SK-N-SH treated with all-trans-retinoic acid at 6 μM for 48 hours (cell line): ENCODE measurements at regions not wholly inside any gene's neighbourhood (a gene's known extent, or its start where the extent isn't known, plus 50 kb on each side); places are given as distances from the start of the nearest gene placed in this dataset.

Experiments used
- ATAC-seq: fragments of 200-7000 bp; cut with Tn5 transposase; 3 replicates; pipeline ENCODE4 v1.9.1; 2020; ENCODE audit warnings: mild to moderate bottlenecking, moderate library complexity
- ARNTL ChIP-seq: fragments of 450-650 bp; formaldehyde crosslinking; IDR thresholded peaks from 2 replicates; pipeline ENCODE4 v1.5.0; 2020; ENCODE audit warnings: low read depth, mild to moderate bottlenecking, moderate library complexity, borderline replicate concordance
- BACH2 ChIP-seq: fragments of 250-450 bp; sonication (Bioruptor Pico); IDR thresholded peaks from 2 replicates; pipeline ENCODE4 v1.9.0; 2021; ENCODE audit warnings: mild to moderate bottlenecking, borderline replicate concordance
- CSDC2 ChIP-seq: fragments of 250-450 bp; sonication (Bioruptor Pico); IDR thresholded peaks from 2 replicates; pipeline ENCODE4 v1.5.0; 2020; ENCODE audit warnings: mild to moderate bottlenecking, moderate library complexity
- ESRRG ChIP-seq: fragments of 250-450 bp; sonication (Bioruptor Pico); IDR thresholded peaks from 2 replicates; pipeline ENCODE4 v1.6.1; 2021; ENCODE audit warnings: mild to moderate bottlenecking
- GLIS3 ChIP-seq: fragments of 250-450 bp; sonication (Bioruptor Pico); IDR thresholded peaks from 2 replicates; pipeline ENCODE4 v1.5.0; 2020; ENCODE audit warnings: mild to moderate bottlenecking, moderate library complexity
- ISL1 ChIP-seq: fragments of 250-450 bp; sonication (Bioruptor Pico); IDR thresholded peaks from 2 replicates; pipeline ENCODE4 v2.1.2; 2022; ENCODE audit warnings: mild to moderate bottlenecking, moderate library complexity
- OSR1 ChIP-seq: fragments of 250-450 bp; sonication (Bioruptor Pico); IDR thresholded peaks from 2 replicates; pipeline ENCODE4 v1.8.0; 2022; ENCODE audit warnings: moderate library complexity, mild to moderate bottlenecking, inconsistent platforms
- PPARA ChIP-seq: fragments of 250-450 bp; sonication (Bioruptor Pico); IDR thresholded peaks from 2 replicates; pipeline ENCODE4 v1.5.0; 2020; ENCODE audit warnings: mild to moderate bottlenecking, borderline replicate concordance
- RARB ChIP-seq: fragments of 250-450 bp; sonication (Bioruptor Pico); IDR thresholded peaks from 2 replicates; pipeline ENCODE4 v1.8.0; 2021; ENCODE audit warnings: mild to moderate bottlenecking, moderate library complexity
- SNAI2 ChIP-seq: fragments of 250-450 bp; sonication (Bioruptor Pico); IDR thresholded peaks from 2 replicates; pipeline ENCODE4 v1.5.0; 2020; ENCODE audit warnings: mild to moderate bottlenecking, moderate library complexity
- TCF4 ChIP-seq: fragments of 250-450 bp; sonication (Bioruptor Pico); IDR thresholded peaks from 2 replicates; pipeline ENCODE4 v1.8.0; 2021; ENCODE audit warnings: mild to moderate bottlenecking, moderate library complexity, borderline replicate concordance
- TOX ChIP-seq: fragments of 250-450 bp; sonication (Bioruptor Pico); IDR thresholded peaks from 2 replicates; pipeline ENCODE4 v1.8.0; 2021; ENCODE audit warnings: mild to moderate bottlenecking, moderate library complexity, borderline replicate concordance
- ZC3H10 ChIP-seq: fragments of 250-450 bp; sonication (Bioruptor Pico); IDR thresholded peaks from 2 replicates; pipeline ENCODE4 v1.5.1; 2021; ENCODE audit warnings: mild to moderate bottlenecking, moderate library complexity
- ZFP3 ChIP-seq: fragments of 250-450 bp; sonication (Bioruptor Pico); IDR thresholded peaks from 2 replicates; pipeline ENCODE4 v1.5.0; 2020; ENCODE audit warnings: mild to moderate bottlenecking, moderate library complexity
- ZFP30 ChIP-seq: fragments of 450-650 bp; formaldehyde crosslinking; IDR thresholded peaks from 2 replicates; pipeline ENCODE4 v1.5.0; 2022; ENCODE audit warnings: mild to moderate bottlenecking, moderate library complexity
- ZNF565 ChIP-seq: fragments of 450-650 bp; formaldehyde crosslinking; conservative IDR thresholded peaks from 2 replicates; pipeline ENCODE4 v1.5.0; 2020; ENCODE audit warnings: low read depth, mild to moderate bottlenecking, moderate library complexity
- ZNF70 ChIP-seq: fragments of 450-650 bp; formaldehyde crosslinking; IDR thresholded peaks from 2 replicates; pipeline ENCODE4 v1.5.0; 2020; ENCODE audit warnings: mild to moderate bottlenecking, moderate library complexity
- ZNF8 ChIP-seq: fragments of 450-650 bp; formaldehyde crosslinking; IDR thresholded peaks from 2 replicates; pipeline ENCODE4 v1.5.0; 2020; ENCODE audit warnings: mild to moderate bottlenecking, moderate library complexity
- TF ChIP-seq, protein P1 (sequence below): fragments of 250-450 bp; sonication (Bioruptor Pico); IDR thresholded peaks from 2 replicates; pipeline ENCODE4 v1.8.0; 2020; ENCODE audit warnings: mild to moderate bottlenecking, moderate library complexity, borderline replicate concordance
- TF ChIP-seq, protein P2 (sequence below): fragments of 250-450 bp; sonication (Bioruptor Pico); IDR thresholded peaks from 2 replicates; pipeline ENCODE4 v1.5.1; 2020; ENCODE audit warnings: low read depth, mild to moderate bottlenecking, moderate library complexity
- TF ChIP-seq, protein P3 (sequence below): fragments of 250-450 bp; sonication (Bioruptor Pico); IDR thresholded peaks from 2 replicates; pipeline ENCODE4 v1.5.1; 2021; ENCODE audit warnings: mild to moderate bottlenecking, moderate library complexity

DNA sequence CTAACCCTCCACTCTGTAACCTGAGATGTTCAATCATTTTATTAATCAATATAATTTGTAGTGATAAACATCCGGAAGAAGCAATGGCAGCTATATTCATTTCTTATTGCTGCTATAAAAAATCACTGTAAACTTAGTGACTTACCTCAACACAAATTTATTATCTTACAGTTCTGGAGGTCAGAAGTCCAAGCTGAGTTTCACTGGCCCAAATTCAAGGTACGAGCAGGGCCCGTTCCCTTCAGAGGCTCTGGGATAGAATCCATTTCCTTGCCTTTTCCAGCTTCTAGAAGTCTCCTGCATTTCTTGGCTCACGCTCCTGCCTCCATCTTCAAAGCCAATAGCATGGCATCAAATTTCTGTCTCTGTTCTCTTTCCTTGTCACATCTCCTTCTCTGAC, 279.5 kb upstream of the SP8 start:
- ATAC-seq, result no peak
- no peak for TF ChIP-seq PPARA (CRISPR knock-in tag)
- no peak for TF ChIP-seq OSR1 (CRISPR knock-in tag)
- TF ChIP-seq ZNF565 (CRISPR knock-in tag), result no peak
- no peak for TF ChIP-seq CSDC2 (CRISPR knock-in tag)

DNA sequence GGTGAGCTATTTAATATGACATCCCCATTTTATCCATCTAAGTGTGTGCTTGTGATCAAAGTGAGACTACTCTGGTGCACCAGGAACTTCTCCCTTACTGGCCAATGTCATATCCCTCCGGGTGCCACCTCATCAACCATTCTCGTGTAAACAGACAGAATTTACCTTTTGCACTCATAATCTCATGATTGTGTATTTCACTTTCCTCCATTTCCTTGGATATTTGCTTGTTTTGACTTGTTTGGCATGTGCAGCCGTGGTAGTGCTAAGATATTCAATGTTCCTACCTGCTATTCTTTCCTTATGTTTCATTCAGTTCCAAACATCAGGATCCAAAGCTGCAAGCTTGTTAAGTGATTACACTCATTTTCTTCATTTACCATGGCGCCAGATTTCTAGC, 280.5 kb upstream of the SP8 start:
- ATAC-seq, result no peak
- TF ChIP-seq, protein P1, sequence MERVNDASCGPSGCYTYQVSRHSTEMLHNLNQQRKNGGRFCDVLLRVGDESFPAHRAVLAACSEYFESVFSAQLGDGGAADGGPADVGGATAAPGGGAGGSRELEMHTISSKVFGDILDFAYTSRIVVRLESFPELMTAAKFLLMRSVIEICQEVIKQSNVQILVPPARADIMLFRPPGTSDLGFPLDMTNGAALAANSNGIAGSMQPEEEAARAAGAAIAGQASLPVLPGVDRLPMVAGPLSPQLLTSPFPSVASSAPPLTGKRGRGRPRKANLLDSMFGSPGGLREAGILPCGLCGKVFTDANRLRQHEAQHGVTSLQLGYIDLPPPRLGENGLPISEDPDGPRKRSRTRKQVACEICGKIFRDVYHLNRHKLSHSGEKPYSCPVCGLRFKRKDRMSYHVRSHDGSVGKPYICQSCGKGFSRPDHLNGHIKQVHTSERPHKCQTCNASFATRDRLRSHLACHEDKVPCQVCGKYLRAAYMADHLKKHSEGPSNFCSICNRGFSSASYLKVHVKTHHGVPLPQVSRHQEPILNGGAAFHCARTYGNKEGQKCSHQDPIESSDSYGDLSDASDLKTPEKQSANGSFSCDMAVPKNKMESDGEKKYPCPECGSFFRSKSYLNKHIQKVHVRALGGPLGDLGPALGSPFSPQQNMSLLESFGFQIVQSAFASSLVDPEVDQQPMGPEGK, result no peak
- TF ChIP-seq GLIS3 (CRISPR knock-in tag) (no peak), ZC3H10 (no peak), OSR1 (CRISPR knock-in tag) (no peak), ZFP30 (CRISPR knock-in tag) (no peak)

DNA sequence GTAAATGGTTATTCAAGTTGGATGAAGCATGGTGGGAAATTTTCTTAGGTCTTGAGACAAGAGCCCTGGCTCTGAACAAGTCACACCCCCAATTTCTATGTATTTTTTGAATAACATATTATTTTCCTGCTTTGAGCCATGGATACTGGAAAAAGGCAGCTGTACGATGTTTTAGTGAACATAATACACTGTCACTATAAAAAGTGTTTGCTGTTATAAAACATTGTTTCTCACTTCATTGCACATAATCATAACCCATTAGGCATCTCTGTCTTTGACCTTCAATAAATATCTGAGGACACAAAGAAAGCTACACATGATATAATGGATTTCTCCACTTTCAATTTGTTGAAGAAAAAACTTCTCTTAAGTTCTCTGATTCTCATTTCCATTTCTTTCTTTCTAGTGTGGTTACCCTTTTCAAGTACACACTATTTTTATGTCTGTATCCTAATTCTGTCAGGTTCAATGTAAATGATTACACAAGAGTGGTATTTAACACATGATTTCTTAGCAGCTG, 283.9 kb upstream of the SP8 start:
- TF ChIP-seq ISL1 (CRISPR knock-in tag) (no peak), TCF4 (CRISPR knock-in tag) (no peak), ZNF70 (CRISPR knock-in tag) (no peak), ZFP30 (CRISPR knock-in tag) (no peak)
- ATAC-seq, result no peak

DNA sequence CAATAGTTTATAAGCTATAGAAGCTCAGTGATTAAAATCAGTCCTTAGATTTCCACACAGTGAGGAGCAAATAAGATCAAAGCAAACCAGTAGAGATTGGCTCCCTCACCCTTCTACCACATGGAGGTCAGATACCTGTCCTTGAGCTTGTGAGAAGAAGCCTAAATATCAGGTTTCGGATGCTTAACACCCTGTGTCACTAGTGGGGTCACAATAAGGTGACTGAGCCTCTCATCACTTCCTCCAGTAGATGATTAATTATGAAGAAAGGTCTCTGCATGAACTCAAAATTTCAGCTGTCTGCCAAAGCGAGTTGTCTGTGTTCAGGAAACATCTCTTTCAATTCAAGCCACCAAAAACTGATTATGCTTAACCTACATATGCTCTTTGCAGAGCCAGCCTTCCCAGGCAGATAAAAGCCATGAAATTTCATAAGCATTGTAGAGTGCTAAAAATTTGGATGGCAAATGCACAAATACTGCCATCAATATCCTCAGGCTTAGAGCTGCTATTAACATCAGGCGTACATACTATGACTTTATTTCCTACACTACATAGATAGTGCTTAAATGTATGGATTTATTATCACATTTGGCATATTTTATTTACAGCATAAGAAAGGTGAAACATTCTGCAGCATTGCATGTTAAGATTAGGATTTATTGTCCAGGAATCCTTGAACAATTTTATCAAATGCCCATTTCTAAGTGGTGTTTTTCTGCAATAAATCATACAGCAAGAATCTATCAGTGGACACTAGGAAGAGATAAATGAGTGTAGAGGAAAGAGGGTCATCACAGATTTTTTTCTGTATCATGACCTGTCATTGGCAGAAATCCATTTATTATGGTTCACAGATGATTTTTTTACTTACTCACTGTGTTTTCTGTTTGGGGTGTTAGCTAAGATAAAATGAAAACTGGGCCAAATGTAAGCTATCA, 285.1 kb upstream of the SP8 start:
- ATAC-seq, result no peak
- no peak for TF ChIP-seq SNAI2 (CRISPR knock-in tag)
- TF ChIP-seq ZNF8 (CRISPR knock-in tag), result no peak
- no peak for TF ChIP-seq ESRRG
- no peak for TF ChIP-seq ARNTL (CRISPR knock-in tag)
- no peak for TF ChIP-seq ZFP30 (CRISPR knock-in tag)
- TF ChIP-seq TOX (CRISPR knock-in tag), result no peak
- TF ChIP-seq ZC3H10, result no peak
- TF ChIP-seq, protein P2, sequence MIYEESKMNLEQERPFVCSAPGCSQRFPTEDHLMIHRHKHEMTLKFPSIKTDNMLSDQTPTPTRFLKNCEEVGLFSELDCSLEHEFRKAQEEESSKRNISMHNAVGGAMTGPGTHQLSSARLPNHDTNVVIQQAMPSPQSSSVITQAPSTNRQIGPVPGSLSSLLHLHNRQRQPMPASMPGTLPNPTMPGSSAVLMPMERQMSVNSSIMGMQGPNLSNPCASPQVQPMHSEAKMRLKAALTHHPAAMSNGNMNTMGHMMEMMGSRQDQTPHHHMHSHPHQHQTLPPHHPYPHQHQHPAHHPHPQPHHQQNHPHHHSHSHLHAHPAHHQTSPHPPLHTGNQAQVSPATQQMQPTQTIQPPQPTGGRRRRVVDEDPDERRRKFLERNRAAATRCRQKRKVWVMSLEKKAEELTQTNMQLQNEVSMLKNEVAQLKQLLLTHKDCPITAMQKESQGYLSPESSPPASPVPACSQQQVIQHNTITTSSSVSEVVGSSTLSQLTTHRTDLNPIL (CRISPR knock-in tag), result no peak
- TF ChIP-seq BACH2 (CRISPR knock-in tag), result no peak
- no peak for TF ChIP-seq ZFP3 (CRISPR knock-in tag)
- TF ChIP-seq, protein P1, result no peak
- TF ChIP-seq TCF4 (CRISPR knock-in tag), result no peak
- no peak for TF ChIP-seq PPARA (CRISPR knock-in tag)
- TF ChIP-seq ZNF70 (CRISPR knock-in tag), result no peak
- no peak for TF ChIP-seq RARB (CRISPR knock-in tag)
- TF ChIP-seq, protein P3, sequence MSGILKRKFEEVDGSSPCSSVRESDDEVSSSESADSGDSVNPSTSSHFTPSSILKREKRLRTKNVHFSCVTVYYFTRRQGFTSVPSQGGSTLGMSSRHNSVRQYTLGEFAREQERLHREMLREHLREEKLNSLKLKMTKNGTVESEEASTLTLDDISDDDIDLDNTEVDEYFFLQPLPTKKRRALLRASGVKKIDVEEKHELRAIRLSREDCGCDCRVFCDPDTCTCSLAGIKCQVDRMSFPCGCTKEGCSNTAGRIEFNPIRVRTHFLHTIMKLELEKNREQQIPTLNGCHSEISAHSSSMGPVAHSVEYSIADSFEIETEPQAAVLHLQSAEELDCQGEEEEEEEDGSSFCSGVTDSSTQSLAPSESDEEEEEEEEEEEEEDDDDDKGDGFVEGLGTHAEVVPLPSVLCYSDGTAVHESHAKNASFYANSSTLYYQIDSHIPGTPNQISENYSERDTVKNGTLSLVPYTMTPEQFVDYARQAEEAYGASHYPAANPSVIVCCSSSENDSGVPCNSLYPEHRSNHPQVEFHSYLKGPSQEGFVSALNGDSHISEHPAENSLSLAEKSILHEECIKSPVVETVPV (CRISPR knock-in tag), result no peak
- TF ChIP-seq CSDC2 (CRISPR knock-in tag), result no peak
